ENCODE measurements at regions not wholly inside any gene's neighbourhood (a gene's known extent, or its start where the extent isn't known, plus 50 kb on each side); places are given as distances from the start of the nearest gene placed in this dataset.

- no peak for TF ChIP-seq CTCF (IDR thresholded peaks at IDR 0.05)
- no peak for TF ChIP-seq POLR2A (IDR thresholded peaks at IDR 0.05)
- TF ChIP-seq POLR2AphosphoS5 (IDR thresholded peaks at IDR 0.05): no peak
Measured at GRCh38 chr14:38311655-38312054, 55.8 kb upstream of the CLEC14A start.

Data from gastroesophageal sphincter (tissue), 3 donors.